M059J (cell line): ENCODE measurements at regions not wholly inside any gene's neighbourhood (a gene's known extent, or its start where the extent isn't known, plus 50 kb on each side); places are given as distances from the start of the nearest gene placed in this dataset.

Source experiments
- DNase-seq: peaks from one replicate; pipeline ENCODE4 v3.0.0-alpha.2; 2012; ENCODE audit warnings: low read depth

DNA sequence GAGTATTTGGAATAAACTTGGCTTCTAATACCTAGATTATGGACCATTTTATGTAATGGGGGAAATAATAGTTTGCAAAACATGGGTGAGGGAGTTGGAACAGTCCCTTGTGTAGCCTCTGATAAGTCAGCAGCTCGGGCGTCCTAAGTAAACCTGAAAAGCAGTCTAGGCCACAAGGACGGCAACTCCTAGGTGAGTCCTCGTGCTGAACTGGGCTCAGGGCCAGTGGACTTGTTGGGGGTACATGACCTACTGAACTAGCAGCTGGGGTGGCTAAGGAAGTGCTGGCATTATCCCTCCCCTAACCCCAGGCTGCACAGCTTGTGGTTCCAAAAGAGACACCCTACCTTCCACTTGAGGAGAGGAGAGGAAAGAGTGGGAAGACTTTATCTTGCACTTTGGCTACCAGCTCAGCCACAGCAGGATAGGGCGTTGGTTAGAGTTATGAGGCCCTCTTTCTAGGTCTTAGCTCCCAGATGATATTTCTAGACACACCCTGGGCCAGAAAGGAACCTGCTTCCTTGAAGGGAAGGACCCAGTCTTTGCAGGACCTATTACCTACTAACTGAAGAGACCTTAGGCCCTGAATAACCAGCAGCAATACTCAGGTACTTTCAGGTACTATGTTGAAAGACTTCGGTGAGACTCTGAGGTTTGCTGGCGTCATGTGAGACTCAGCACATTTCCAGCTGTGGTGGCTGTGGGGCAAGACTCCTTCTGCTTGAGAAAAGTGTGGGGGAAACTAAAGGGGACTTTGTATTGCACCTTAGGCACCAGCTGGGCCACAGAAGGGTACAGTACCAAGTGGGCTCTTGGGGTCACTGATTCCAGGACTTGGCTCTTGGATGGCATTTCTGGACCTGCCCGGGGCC is 71.0 kb downstream of the AQP4 start:
- DNase-seq, result no peak

DNA sequence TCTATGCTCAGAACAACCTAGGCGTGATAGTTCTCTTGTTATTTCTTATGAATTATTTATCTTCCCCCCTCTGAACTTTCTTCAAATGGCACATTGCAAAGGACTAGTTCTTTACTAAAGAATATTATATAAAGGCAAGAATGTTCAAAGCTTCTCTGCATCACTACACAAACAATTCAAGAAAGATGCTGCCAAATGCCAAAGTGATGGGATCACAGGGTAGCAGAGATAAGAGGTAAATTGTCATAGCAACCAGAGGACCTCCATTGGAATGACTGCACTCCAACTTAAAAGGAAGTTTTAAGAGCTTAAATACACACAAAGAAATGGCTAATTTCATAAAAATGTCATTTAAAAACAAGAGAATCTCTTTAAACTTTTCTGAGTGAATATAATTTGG is 72.8 kb downstream of the AQP4 start:
- peak; percentile 12 for DNase-seq

DNA sequence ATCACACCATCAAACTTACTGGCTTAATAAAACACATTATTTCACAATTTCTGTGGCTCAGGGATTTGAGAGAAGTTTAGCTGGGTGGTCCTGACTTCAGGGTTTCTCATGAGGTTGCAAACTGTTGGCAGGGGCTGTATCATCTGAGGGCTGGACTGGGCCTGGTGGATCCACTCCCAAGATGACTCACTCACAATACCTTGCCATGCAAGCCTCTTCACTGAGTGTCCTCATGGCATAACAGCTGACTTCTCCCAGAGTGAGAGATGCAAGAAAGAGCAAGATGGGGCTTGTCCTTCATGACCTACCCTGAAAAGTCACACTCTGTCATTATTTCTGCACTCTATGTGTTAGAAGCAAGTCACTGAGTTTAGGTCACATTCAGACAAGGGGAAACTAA is 73.8 kb downstream of the AQP4 start:
- no peak for DNase-seq

DNA sequence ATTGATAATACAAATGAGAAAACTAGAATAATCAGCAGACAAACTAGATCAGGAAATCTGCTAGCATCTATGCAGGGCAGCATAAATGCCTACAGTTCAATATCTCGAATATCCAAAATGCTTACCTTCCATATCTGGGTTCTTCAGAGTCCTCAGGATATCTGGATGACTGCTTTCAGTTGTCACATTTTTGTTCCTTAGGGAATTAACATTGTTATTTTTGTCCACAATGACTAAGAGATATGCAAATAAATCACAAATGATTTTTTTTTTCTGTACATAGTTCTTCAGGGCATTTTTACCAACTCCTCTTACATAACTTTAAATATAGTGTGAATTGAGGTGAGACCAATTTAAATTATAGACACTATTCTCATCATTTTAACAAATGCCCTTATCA is 80.9 kb downstream of the AQP4 start:
- no peak for DNase-seq

DNA sequence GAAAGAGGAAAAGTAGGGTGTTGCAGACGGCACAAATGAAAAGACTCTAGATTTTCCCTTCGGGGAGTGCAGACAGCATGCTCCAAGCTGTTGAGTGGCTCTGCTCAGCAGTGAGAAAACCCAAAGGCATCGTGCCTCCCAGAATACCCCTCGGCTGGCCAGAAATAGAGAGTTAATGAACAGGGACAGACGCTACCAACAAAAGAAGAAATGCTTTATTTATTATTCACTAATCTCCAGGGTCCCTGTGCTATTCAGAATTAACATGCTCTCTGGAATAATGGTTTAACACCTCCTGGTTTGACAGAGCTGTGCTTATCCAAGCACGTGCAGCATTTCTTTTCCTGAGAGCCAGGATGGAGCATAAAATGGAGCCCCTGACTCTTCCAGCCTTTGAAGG is 82.3 kb downstream of the AQP4 start:
- DNase-seq, result no peak

DNA sequence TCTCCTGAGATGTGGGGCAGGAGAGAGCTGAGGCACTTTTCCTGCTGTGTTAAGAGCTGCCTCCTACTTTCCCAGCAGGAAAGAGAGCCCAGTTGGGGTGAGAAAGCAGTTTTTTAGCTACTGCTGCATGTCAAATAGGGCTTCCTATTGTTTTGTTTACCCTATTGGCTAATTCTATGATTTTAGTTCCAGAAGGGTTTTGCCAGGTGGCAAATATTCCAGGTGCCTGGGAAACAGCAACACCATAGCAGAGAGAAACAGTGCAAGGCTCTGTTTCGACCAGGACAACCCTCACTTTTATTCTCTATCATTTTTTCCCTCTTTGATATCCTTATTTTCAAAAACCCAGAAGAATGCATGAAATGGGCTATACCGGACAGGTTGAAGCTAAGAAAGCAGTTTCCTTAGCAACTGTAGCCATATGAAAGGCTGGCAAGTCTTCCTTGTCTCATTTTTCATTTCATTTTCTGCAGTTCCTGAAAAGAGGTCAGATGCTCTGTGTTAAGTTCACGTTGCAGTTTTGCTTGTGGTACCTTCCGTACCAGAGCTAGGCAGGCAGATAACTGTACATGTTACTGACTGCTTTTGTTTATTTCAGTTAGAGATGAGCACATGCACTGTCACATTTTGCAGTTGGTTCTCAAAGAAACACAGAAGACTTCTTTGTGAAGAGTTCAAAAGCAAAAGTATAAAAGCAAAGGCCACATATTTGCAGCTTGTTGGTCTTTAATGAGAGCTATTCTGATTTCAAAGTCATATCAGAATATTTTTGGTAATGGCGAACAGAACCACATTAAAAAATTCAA is 84.8 kb downstream of the AQP4 start:
- no peak for DNase-seq

DNA sequence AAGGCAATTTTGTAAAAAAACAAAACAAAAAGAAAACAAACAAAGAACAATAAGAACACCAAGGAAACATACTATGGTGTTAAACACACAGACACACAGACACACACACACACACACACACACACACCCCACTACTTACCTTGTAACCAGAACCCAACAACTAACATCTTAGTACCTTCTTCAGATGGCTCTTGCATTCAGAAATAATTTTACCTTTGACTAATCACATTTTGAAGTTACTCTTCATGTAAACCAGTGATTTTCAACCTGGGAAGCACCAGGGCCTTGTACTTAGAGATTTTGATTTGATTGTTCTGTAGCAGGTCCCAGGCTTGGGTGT is 87.5 kb downstream of the AQP4 start:
- no peak for DNase-seq

DNA sequence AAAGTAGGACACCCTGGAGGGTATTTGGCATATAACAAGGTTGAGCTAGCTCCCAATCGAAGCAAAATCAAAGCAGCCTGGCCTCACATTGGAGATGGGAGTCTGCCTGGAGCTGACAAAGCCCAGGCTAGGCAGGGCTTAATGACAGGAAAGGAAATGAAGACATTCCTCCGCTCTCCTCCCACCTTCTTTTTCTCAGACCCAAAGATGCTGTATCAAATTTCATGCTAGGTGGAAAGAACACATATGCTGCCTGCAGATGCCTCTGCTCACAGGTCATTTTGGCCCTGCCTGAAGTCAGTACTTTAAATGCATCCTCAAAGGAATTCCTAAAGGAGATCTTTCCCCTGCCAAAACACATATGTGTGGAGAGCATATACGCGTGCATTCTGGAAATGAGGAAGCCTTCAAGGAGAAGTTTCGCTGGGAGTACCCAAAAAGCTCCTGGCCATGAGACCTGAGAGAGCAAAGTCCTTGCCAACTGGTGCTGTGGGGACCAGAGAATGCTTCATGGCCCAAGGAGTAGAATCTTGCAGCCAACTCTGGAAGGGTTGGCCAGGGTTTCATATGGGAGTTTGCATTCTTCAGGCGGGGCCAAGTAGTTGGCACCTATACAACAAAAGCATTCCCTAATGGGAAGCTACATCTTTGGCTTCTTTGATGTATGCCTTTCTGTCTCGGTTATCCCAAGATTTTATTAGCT is 88.0 kb downstream of the AQP4 start:
- DNase-seq, result peak; percentile 16

DNA sequence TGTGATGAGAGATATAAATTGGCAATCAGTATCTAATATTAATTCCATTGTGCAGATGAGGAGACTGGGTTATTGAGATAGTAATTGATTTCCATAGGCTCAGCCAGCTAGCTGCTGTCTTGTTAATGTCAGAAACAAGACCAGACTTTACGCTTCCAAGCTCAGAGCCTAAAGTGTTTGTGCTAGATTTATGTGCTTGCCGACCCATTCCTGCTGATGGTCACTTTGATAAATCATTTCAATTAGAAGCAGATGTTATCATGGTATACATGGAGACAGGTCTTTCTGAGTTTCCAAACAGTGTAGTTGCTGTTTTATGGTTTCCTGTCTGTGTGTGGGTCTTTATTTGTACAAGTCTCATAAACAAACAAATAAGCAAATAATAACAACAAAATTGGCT is 92.8 kb downstream of the AQP4 start:
- DNase-seq, result no peak

DNA sequence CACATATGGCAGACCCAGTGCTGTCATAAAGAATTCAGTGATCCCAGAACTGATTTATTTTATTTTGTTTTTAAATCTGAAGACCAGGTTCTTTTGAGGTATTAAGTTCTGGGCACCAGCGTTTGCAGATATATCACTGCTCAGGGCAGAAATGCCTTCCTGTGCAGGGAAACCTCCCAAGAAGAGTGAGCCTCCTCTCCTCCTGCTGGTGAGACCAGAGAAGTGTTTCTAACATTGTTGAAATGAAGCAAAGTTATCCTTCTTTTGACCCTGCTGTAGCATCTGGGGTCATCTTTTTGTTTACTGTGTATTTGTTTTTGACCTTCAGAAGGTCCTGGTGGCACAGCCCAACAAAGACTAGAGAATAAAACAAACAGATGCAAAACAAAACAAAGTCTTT is 94.0 kb downstream of the AQP4 start:
- peak; percentile 20 for DNase-seq

DNA sequence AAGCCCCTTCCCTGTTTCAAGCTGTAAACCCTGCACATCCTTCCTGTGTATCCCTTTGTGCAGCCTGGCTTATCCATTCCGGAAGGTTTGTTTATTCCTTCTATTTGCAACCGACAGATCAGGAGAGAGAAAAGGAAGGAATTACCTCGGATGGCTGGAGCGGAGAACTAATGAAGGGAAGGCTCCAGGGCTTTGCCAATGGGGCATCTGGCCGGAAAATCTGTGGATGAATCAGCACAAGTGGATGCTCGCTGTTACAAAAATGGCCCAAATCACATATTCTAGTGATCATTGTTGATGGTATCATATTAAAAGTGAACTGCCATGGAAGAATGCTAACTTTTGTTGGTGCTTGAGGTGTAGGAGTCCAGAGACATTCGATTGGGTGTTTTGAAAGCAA is 97.1 kb downstream of the AQP4 start:
- peak; percentile 13 for DNase-seq

DNA sequence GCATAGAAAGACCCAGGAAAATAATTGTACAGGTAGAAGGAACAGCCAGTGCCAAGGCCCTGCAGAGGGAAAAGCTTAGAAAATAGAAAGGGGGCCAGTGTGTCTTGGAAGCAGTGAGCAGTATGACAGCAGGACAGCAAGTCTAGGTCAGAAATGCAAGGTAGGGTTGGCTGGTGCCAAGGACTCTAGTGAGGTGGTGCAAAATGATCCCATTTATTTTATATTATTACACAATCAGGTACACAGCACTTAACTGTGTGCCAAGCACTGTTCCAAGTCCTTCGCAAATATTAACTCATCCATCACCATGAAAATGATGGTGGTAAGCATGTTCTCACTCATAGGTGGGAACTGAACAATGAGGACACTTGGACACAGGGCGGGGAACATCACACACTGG is 100.0 kb downstream of the AQP4 start:
- DNase-seq, result no peak

DNA sequence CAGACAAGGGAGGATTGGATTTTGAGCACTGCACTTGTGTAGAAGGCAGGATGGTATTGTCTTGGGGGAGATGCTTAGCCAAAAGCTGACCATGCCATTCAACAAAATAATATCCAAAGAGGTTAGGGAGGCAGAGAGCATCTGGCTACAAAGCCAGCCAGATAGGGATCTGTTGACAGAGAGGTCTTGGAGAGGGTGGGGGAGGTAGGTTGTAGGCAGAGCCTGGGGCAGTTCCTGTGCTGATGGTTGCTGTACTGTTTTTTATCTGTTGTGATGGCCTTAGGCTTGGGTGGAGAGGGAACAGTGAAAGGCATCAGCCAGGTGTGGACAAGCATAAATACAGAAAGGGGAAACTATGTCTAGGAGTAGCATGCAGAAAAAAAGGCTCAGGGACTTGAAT is 100.9 kb downstream of the AQP4 start:
- DNase-seq, result no peak

DNA sequence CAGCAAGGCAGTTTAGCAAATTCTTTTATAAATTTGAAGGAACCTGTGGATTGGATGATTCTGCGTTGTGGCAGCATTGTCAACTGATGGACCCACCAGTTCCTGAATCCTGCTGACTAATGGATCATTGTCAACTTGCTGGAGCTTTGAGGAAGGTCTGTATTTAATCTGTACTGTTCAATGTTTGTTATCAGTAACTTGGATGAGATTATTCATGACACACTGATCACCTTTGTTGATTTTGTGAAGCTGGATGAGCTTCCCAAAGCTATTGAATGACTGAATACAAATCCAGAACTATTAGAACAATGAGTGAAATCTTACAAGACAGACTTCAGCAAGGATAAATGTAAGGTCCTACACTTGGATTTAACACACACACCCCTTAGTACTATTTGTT is 101.3 kb downstream of the AQP4 start:
- no peak for DNase-seq

DNA sequence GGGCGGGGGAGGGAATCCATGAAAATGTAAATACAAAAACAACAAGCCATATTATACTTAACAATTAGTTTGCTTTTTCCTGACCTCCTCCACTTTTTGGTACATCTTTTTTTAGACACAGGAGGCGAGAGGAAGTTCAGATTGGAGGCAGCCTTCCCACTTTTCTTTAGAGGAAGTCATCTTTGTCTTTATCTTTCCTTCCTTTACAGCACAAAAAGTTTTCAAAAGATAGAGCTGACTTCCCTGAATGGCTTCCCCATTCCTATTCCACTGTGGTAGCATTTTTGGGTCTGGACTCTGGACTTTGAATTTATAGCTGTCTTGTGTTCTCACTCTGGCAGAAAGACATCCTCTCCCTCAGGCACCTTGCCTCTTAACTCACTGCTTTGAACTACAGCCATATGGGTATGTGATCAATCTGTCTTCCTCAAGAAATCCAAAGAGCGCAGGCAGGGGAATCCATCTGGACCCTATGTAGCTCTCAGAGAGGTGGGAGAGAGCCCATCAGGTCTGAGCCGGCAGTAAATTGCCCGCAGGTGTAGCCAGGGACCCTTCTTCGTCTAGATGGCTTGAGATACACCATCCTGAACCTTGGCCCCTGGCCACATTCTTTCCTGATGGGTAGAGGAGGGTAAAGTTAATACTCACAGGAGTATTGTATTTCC is 101.9 kb downstream of the AQP4 start:
- DNase-seq, result no peak

DNA sequence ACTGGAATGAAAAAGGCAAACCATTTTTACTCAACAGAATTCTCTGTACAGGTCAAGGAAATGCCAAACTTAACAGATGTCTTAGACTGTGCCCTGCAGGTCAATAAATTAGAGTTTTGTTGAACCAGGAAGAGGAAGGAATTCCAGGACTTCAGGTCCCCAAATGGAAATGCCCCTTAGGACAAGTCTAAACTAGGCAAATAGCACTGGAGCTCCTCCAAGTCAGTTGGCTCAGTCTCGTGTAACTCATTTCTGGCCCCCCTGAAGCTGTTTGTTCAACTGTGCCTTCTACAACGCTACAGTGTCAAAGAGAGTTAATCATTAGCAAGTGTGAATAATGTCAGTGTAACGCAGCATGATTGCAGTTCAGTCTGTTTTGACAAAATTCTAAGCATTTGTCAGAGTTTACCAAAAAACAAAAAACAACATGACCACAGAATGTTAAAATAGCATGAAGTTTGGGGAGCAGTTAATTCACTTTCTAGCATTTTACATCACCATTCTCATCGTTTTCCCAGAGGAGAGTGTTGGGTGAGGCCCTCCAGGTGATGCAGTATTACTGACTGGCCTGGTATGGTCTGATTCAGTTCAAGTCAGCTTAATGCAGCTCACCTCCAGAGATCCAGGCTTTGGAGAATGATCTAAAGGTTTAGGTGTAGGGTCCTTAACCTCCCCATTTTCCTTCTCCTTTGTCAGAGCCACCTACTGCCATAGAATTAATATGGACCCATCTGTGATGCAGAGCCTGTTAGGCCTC is 108.1 kb downstream of the AQP4 start:
- no peak for DNase-seq

DNA sequence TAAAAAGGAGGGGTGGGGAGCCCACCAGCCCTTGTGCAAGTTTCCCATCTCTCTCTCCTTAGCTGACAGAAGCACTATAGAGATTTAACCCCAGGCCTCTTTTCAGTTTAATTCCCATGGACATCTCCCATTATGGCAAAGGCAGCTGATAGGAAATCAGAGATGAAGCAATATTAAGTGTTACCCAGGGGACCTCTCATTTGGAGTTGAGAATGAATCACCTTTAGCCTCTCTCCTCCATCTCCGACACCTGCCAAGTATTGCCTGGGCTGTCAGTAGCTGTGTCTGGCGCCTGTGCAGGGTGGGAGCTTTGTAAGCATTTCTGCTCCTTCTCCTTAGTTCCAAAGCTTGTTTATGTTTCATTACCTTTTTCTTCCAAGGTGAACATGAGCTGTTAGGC is 109.0 kb downstream of the AQP4 start:
- DNase-seq, result no peak

DNA sequence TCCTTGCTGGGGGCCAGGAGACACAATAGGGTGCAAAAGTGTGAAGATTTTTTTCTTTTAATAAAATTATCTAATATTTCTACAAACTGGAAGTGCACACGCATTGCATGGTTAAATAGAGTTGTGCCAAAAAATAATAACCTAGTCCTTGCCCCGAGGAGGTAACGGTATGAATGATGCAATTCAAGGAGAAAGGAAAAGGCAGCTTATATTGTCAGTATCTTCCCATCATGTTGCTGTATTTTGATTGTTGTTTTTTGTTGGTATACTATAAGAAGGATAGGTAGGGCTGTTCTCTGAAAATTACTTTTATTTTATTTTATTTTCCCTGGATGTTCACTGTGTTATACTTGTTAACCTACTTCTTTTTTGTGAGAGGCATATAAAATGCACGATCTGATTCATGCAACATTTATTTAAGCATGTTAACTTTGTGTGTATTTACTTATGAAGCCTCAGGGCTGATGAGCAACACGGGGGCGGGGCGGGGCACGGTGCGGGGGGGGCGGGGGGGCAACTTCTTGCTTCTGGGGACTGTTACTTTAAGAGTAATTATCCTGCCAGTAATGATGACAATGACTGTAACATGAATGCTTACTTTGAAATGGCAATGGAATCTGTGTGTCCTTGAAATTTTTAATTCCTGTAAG is 118.6 kb downstream of the AQP4 start:
- DNase-seq, result peak; percentile 67

DNA sequence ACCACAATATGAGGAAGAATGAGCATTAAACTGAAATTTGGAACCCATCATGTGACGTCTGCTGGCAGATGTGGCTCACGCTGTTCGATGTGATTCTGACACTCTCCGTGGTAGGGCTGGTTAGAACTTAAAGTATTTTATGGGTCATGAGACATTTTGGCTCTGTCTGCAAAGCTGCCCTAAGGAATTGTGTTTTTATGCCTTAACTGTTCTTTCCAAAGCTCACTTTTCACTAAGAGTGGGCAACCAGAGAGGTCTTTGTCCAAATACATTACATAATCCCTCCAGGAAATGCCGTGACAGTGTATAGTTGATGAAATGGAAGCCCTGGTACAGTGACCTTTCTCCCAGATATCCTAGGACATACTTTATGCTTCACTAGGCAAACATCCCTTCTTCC is 119.1 kb downstream of the AQP4 start:
- DNase-seq, result peak; percentile 61

DNA sequence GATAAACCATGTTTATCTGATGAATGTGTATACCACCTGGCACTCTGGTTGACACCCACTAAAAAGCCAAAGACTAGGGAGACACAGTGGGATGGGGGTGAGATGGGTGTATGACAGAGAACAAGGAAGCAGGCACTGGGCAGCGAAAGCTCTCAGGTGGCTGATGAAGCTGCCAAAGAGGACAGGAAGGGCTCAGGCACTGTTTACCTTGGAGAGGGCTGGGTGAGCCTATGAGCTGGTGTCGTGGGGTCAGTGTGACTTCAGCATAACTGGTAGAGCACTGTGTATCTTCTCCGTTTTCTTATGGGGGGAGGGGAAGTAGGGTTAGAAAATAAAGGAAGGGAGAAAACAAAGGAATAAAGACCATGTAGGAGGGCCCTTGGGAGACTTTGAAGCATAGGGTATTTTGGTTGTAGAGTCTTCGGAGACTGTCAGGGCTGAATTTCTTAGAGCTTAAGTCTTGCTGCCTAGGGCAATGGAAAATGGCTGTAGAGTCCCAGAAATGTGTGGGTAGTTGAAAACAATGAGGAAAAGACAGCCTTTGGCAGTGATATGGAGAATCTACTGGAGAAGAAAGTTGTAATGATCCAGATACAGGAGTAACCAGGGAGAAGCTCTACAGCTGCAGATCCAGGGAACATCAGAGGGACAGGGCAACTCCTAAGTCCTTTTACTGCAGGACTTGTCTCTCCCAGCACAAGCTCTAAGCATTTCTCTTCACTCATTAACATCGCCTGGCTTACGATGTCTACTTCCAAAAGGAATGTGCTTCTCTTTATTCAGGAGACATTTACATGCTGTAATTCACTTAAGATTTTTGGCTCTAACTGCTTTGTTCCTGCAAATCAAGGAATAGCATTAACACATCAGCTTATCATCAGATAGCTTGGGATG is 120.0 kb downstream of the AQP4 start:
- peak; percentile 24 for DNase-seq
